ENCODE measurements at regions not wholly inside any gene's neighbourhood (a gene's known extent, or its start where the extent isn't known, plus 50 kb on each side); places are given as distances from the start of the nearest gene placed in this dataset.

GRCh38 chr7:16007911-16008310 lies 321.4 kb upstream of the MEOX2 start:
- TF ChIP-seq CTCF (IDR thresholded peaks at IDR 0.05; ENCODE audit: low read depth, low read length, poor library complexity, severe bottlenecking) (no peak), EZH2phosphoT487 (IDR thresholded peaks at IDR 0.05; ENCODE audit: borderline replicate concordance, low read length) (no peak)

Data from DOHH2 (cell line).